ENCODE measurements at regions not wholly inside any gene's neighbourhood (a gene's known extent, or its start where the extent isn't known, plus 50 kb on each side); places are given as distances from the start of the nearest gene placed in this dataset.

- TF ChIP-seq, protein P1, sequence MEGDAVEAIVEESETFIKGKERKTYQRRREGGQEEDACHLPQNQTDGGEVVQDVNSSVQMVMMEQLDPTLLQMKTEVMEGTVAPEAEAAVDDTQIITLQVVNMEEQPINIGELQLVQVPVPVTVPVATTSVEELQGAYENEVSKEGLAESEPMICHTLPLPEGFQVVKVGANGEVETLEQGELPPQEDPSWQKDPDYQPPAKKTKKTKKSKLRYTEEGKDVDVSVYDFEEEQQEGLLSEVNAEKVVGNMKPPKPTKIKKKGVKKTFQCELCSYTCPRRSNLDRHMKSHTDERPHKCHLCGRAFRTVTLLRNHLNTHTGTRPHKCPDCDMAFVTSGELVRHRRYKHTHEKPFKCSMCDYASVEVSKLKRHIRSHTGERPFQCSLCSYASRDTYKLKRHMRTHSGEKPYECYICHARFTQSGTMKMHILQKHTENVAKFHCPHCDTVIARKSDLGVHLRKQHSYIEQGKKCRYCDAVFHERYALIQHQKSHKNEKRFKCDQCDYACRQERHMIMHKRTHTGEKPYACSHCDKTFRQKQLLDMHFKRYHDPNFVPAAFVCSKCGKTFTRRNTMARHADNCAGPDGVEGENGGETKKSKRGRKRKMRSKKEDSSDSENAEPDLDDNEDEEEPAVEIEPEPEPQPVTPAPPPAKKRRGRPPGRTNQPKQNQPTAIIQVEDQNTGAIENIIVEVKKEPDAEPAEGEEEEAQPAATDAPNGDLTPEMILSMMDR (conservative IDR thresholded peaks at IDR 0.05) = no peak
- TF ChIP-seq ZFX (IDR thresholded peaks at IDR 0.05) = no peak
Observed at GRCh38 chr5:68738841-68739240, 355.0 kb upstream of the SLC30A5 start.
